Liver (tissue), 8 donors: ENCODE measurements at regions not wholly inside any gene's neighbourhood (a gene's known extent, or its start where the extent isn't known, plus 50 kb on each side); places are given as distances from the start of the nearest gene placed in this dataset.

Source experiments
- DNase-seq: peaks from one replicate; pipeline ENCODE4 v3.0.0-alpha.2; 2017; ENCODE audit warnings: low spot score
- H3K27ac ChIP-seq, 2 donors: one replicate each; pipeline ENCODE4 v1.7.0; 2013; ENCODE audit warnings: inconsistent platforms in 2 of 2, low read length in 2 of 2, control low read depth in 1 of 2, low read depth in 1 of 2, mild to moderate bottlenecking in 1 of 2
- H3K27me3 ChIP-seq, 4 donors: one replicate each; pipeline versions ENCODE4 v1.6.1 to v1.7.0; 2013; ENCODE audit warnings: low read length in 3 of 4, inconsistent platforms in 1 of 4, mild to moderate bottlenecking in 1 of 4, moderate library complexity in 1 of 4; ENCODE audit not compliant: control insufficient read depth in 4 of 4, insufficient read depth in 4 of 4
- H3K36me3 ChIP-seq, 4 donors: one replicate each; pipeline versions ENCODE4 v1.6.1 to v1.7.0; 2013; ENCODE audit warnings: low read length in 3 of 4, mild to moderate bottlenecking in 3 of 4, low read depth in 1 of 4, moderate library complexity in 1 of 4; ENCODE audit not compliant: control insufficient read depth in 4 of 4, insufficient read depth in 3 of 4
- H3K4me1 ChIP-seq, 4 donors: one replicate each; pipeline versions ENCODE4 v1.6.1 to v1.7.0; 2013; ENCODE audit warnings: low read length in 3 of 4, mild to moderate bottlenecking in 3 of 4, moderate library complexity in 1 of 4; ENCODE audit not compliant: control insufficient read depth in 4 of 4, insufficient read depth in 4 of 4
- H3K4me3 ChIP-seq, 3 donors: one replicate each; pipeline versions ENCODE4 v1.6.1 to v1.7.0; 2013; ENCODE audit warnings: low read length in 3 of 3, control low read depth in 1 of 3, low read depth in 1 of 3, mild to moderate bottlenecking in 1 of 3
- H3K9ac ChIP-seq, 2 donors: one replicate each; pipeline ENCODE4 v1.7.0; 2013; ENCODE audit warnings: low read length in 2 of 2, mild to moderate bottlenecking in 2 of 2, moderate library complexity in 2 of 2, control low read depth in 1 of 2, low read depth in 1 of 2
- H3K9me3 ChIP-seq, 4 donors: one replicate each; pipeline versions ENCODE4 v1.6.1 to v1.7.0; 2013; ENCODE audit warnings: low read length in 3 of 4; ENCODE audit not compliant: control insufficient read depth in 4 of 4
- ATF3 ChIP-seq: IDR thresholded peaks from 2 replicates; pipeline ENCODE4 v1.6.1; 2016; ENCODE audit warnings: antibody characterized with exemption
- CTCF ChIP-seq: fragments of 150-350 bp; IDR thresholded peaks from 2 replicates; pipeline ENCODE4 v1.5.1; 2017; ENCODE audit warnings: improper control_type of control experiment, low read depth, low read length; ENCODE audit not compliant: missing input control
- EGR1 ChIP-seq, 2 donors: IDR thresholded peaks; 2 replicates each; pipeline ENCODE4 v1.6.1; 2016 to 2018; ENCODE audit warnings: antibody characterized with exemption in 2 of 2, low read depth in 2 of 2
- FOXA1 ChIP-seq: IDR thresholded peaks from 2 replicates; pipeline ENCODE4 v1.6.1; 2016; ENCODE audit warnings: antibody characterized with exemption
- FOXA2 ChIP-seq: IDR thresholded peaks from 2 replicates; pipeline ENCODE4 v1.6.1; 2016; ENCODE audit warnings: antibody characterized with exemption
- HNF4A ChIP-seq, 2 donors: conservative IDR thresholded peaks; 2 replicates each; pipeline ENCODE4 v1.6.1; 2016; ENCODE audit warnings: antibody characterized with exemption in 2 of 2, mild to moderate bottlenecking in 2 of 2
- HNF4G ChIP-seq: IDR thresholded peaks from 2 replicates; pipeline ENCODE4 v1.6.1; 2016; ENCODE audit warnings: antibody characterized with exemption
- JUND ChIP-seq, 2 donors: IDR thresholded peaks; 2 replicates each; pipeline ENCODE4 v1.6.1; 2016; ENCODE audit warnings: antibody characterized with exemption in 2 of 2
- NR2F2 ChIP-seq: IDR thresholded peaks from 2 replicates; pipeline ENCODE4 v1.6.1; 2016; ENCODE audit warnings: antibody characterized with exemption
- SP1 ChIP-seq: IDR thresholded peaks from 2 replicates; pipeline ENCODE4 v1.6.1; 2018; ENCODE audit warnings: antibody characterized with exemption, mild to moderate bottlenecking
- TAF1 ChIP-seq: conservative IDR thresholded peaks from 2 replicates; pipeline ENCODE4 v1.6.1; 2016; ENCODE audit warnings: antibody characterized with exemption, mild to moderate bottlenecking
- YY1 ChIP-seq: IDR thresholded peaks from 2 replicates; pipeline ENCODE4 v1.6.1; 2016; ENCODE audit warnings: antibody characterized with exemption, mild to moderate bottlenecking
- WGBS: extraction: QIAGEN DNeasy Blood & Tissue Kit; methylation state at CpG from one replicate; pipeline ENCODE4 v1.1.7; 2013; 5-methylcytosine and 5-hydroxymethylcytosine counted together
- TF ChIP-seq, protein P1 (sequence below): IDR thresholded peaks from 2 replicates; pipeline ENCODE4 v1.6.1; 2016; ENCODE audit warnings: antibody characterized with exemption
- TF ChIP-seq, protein P2 (sequence below): IDR thresholded peaks from 2 replicates; pipeline ENCODE4 v1.6.1; 2016; ENCODE audit warnings: antibody characterized with exemption, mild to moderate bottlenecking
- TF ChIP-seq, protein P3 (sequence below): IDR thresholded peaks from 2 replicates; pipeline ENCODE4 v1.6.1; 2016; ENCODE audit warnings: antibody characterized with exemption
- donor health status: healthy.
- donor health status: healthy.
- donor health status: healthy.
- donor health status: healthy.
- donor health status: healthy.

DNA sequence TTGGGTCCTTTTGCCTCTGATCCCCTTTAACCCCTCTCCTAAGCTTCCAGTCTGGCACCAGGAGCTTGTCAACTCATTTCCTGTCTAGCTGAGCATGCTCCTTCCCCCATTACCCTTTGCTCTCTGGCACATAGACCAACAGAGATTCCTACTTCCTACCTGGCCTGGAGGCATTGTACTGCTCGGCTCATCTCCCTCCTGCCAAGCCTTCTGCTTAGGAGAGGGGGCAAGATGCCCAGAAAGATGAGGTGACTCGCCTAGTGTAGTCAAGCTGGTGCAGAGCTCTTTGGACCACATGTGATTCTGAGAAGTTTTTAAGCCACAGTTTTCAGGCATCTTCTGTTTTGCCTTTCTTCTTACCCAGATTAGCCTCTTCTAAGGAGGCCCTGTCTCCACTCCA, 95.4 kb downstream of the ZNF621 start:
- H3K36me3 ChIP-seq = no peaks in the 10 kb centered on the region
- DNase-seq = no peak
- no peak overlapping the region for H3K4me3 ChIP-seq
- H3K9me3 ChIP-seq = peaks cover 2 to 15% (median 10%) of the 10 kb centered on the region in 4 donors
- no peaks in the 10 kb centered on the region for H3K4me1 ChIP-seq
- 66% methylated on average over 2 of the region's 2 CpGs for WGBS
- TF ChIP-seq, protein P1, sequence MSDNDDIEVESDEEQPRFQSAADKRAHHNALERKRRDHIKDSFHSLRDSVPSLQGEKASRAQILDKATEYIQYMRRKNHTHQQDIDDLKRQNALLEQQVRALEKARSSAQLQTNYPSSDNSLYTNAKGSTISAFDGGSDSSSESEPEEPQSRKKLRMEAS = no peak
- TF ChIP-seq TAF1 (no peak), JUND (IDR thresholded peaks at IDR 0.05) (no peak), CTCF (no peak), ATF3 (no peak), HNF4A (conservative IDR thresholded peaks at IDR 0.05) (no peak), HNF4G (no peak), SP1 (no peak), EGR1 (IDR thresholded peaks at IDR 0.05; ENCODE audit: low read depth in 2 of 2) (no peak)
- TF ChIP-seq, protein P2, sequence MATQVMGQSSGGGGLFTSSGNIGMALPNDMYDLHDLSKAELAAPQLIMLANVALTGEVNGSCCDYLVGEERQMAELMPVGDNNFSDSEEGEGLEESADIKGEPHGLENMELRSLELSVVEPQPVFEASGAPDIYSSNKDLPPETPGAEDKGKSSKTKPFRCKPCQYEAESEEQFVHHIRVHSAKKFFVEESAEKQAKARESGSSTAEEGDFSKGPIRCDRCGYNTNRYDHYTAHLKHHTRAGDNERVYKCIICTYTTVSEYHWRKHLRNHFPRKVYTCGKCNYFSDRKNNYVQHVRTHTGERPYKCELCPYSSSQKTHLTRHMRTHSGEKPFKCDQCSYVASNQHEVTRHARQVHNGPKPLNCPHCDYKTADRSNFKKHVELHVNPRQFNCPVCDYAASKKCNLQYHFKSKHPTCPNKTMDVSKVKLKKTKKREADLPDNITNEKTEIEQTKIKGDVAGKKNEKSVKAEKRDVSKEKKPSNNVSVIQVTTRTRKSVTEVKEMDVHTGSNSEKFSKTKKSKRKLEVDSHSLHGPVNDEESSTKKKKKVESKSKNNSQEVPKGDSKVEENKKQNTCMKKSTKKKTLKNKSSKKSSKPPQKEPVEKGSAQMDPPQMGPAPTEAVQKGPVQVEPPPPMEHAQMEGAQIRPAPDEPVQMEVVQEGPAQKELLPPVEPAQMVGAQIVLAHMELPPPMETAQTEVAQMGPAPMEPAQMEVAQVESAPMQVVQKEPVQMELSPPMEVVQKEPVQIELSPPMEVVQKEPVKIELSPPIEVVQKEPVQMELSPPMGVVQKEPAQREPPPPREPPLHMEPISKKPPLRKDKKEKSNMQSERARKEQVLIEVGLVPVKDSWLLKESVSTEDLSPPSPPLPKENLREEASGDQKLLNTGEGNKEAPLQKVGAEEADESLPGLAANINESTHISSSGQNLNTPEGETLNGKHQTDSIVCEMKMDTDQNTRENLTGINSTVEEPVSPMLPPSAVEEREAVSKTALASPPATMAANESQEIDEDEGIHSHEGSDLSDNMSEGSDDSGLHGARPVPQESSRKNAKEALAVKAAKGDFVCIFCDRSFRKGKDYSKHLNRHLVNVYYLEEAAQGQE = no peak
- TF ChIP-seq, protein P3, sequence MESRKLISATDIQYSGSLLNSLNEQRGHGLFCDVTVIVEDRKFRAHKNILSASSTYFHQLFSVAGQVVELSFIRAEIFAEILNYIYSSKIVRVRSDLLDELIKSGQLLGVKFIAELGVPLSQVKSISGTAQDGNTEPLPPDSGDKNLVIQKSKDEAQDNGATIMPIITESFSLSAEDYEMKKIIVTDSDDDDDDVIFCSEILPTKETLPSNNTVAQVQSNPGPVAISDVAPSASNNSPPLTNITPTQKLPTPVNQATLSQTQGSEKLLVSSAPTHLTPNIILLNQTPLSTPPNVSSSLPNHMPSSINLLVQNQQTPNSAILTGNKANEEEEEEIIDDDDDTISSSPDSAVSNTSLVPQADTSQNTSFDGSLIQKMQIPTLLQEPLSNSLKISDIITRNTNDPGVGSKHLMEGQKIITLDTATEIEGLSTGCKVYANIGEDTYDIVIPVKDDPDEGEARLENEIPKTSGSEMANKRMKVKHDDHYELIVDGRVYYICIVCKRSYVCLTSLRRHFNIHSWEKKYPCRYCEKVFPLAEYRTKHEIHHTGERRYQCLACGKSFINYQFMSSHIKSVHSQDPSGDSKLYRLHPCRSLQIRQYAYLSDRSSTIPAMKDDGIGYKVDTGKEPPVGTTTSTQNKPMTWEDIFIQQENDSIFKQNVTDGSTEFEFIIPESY = no peak
- H3K27ac ChIP-seq = no peak overlapping the region
- H3K27me3 ChIP-seq = peaks cover 0 to 3% (median 0%) of the 10 kb centered on the region in 4 donors
- no peak overlapping the region for H3K9ac ChIP-seq

DNA sequence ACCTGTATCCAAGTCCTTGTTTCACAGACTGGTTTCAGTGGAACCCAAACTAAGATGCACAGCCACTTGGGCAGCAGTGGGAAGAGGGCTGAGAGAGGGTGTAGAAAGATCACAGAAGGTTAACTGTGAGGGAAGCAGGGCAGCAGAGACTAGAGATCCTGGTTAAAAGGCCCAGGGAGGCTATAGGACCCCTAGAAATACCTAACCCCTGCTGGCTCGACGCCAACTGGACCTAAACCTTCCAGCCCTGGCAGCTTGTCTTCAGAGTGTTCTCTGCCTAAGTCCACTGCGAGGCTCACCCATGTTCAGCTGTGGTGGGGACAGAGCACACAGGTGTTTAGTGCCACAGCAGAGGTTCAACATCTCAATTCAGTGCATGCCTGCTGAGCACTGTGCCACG, 96.5 kb downstream of the ZNF621 start:
- Histone ChIP-seq H3K9ac (no peak overlapping the region), H3K4me1 (no peaks in the 10 kb centered on the region), H3K9me3 (peaks cover 2 to 15% (median 10%) of the 10 kb centered on the region in 4 donors), H3K27ac (no peak overlapping the region), H3K4me3 (no peak overlapping the region), H3K27me3 (no peaks in the 10 kb centered on the region), H3K36me3 (no peaks in the 10 kb centered on the region)
- DNase-seq = no peak
- 65% methylated on average over 4 of the region's 4 CpGs for WGBS
- TF ChIP-seq, protein P2 = no peak
- TF ChIP-seq, protein P1 = no peak
- no peak for TF ChIP-seq NR2F2
- TF ChIP-seq SP1 = no peak
- no peak for TF ChIP-seq FOXA1
- no peak for TF ChIP-seq ATF3
- no peak for TF ChIP-seq JUND (IDR thresholded peaks at IDR 0.05)
- TF ChIP-seq YY1 = no peak
- TF ChIP-seq FOXA2 = no peak
- TF ChIP-seq CTCF = no peak
